Thymus (tissue), 11 donors: ENCODE measurements at regions not wholly inside any gene's neighbourhood (a gene's known extent, or its start where the extent isn't known, plus 50 kb on each side); places are given as distances from the start of the nearest gene placed in this dataset.

Experiments
- DNase-seq, 9 donors: peaks; one replicate each; pipeline ENCODE4 v3.0.0-alpha.2; 2013; ENCODE audit warnings: low spot score in 9 of 9, low read depth in 6 of 9, missing footprints in 1 of 9
- H3K27ac ChIP-seq, 2 donors: one replicate each; pipeline ENCODE4 v1.5.1; 2013; ENCODE audit warnings: control low read depth in 1 of 2, low read depth in 1 of 2, low read length in 1 of 2, mild to moderate bottlenecking in 1 of 2, moderate library complexity in 1 of 2
- H3K27me3 ChIP-seq, 2 donors: one replicate each; pipeline ENCODE4 v1.5.1; 2013; ENCODE audit warnings: low read length in 1 of 2; ENCODE audit not compliant: control insufficient read depth in 2 of 2, insufficient read depth in 1 of 2
- H3K36me3 ChIP-seq, 2 donors: one replicate each; pipeline ENCODE4 v1.5.1; 2013; ENCODE audit warnings: low read length in 1 of 2, mild to moderate bottlenecking in 1 of 2, moderate library complexity in 1 of 2; ENCODE audit not compliant: control insufficient read depth in 2 of 2, insufficient read depth in 2 of 2
- H3K4me1 ChIP-seq, 2 donors: one replicate each; pipeline ENCODE4 v1.5.1; 2013; ENCODE audit warnings: low read length in 2 of 2; ENCODE audit not compliant: control insufficient read depth in 2 of 2, insufficient read depth in 2 of 2
- H3K4me3 ChIP-seq, 2 donors: one replicate each; pipeline ENCODE4 v1.5.1; 2013; ENCODE audit warnings: low read length in 2 of 2, control low read depth in 1 of 2, mild to moderate bottlenecking in 1 of 2
- H3K9me3 ChIP-seq, 2 donors: one replicate each; pipeline ENCODE4 v1.5.1; 2013; ENCODE audit warnings: low read length in 1 of 2, mild to moderate bottlenecking in 1 of 2; ENCODE audit not compliant: control insufficient read depth in 2 of 2, insufficient read depth in 1 of 2
- WGBS: extraction: QIAGEN DNeasy Blood & Tissue Kit; methylation state at CpG from one replicate; pipeline ENCODE4 v1.1.7; 2013; 5-methylcytosine and 5-hydroxymethylcytosine counted together
- donor health status: healthy.

DNA sequence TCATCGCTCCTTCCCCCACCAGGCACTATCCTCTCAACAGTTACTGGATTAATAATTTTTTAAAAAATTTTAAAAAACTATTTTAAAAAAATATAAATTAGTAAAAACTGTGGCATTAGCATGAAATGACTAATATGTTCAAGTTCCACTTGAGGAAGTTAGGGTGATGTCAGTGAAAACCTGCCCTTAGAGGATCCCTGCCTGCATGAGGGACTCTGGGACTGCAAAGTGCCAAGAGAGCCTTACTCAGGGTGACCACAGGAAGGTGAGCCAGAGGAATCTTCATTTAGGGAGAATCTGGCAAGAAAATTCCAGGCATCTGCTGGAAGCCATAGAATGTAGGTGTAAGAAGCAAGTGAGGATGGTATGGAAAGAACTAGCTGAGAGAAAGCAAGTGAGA lies 157.7 kb upstream of the BCL6 start:
- no peak overlapping the region for H3K4me3 ChIP-seq
- H3K27ac ChIP-seq: no peak overlapping the region
- WGBS: 98% methylated on average over 1 of the region's 1 CpG
- H3K27me3 ChIP-seq: no peaks in the 10 kb centered on the region
- no peaks in the 10 kb centered on the region for H3K36me3 ChIP-seq
- DNase-seq: no peak
- H3K4me1 ChIP-seq: no peaks in the 10 kb centered on the region
- H3K9me3 ChIP-seq: peaks cover 0 to 2% of the 10 kb centered on the region in 2 donors

DNA sequence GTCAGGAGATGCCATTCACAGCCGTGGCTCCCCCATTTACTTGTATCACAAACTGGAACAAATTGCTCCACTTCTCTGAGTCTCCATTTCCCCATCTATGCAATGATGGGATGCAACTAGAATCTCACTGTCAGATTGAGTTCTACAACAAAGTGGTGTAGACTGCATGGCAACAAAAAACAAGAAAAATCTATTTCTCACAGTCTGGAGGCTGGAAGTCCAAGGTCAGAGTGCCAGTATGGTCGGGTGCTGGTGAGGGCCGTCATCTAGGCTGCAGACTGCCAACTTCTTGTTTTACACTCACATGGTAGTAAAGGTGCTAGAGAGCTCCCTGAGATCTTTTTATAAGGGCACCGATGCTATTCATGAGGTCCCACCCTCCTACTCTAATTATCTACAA lies 158.4 kb upstream of the BCL6 start:
- Histone ChIP-seq H3K36me3 (no peaks in the 10 kb centered on the region), H3K27ac (no peak overlapping the region), H3K9me3 (peaks cover 0 to 2% of the 10 kb centered on the region in 2 donors), H3K4me3 (no peak overlapping the region), H3K4me1 (no peaks in the 10 kb centered on the region), H3K27me3 (no peaks in the 10 kb centered on the region)
- WGBS: 99% methylated on average over 4 of the region's 4 CpGs
- no peak for DNase-seq

DNA sequence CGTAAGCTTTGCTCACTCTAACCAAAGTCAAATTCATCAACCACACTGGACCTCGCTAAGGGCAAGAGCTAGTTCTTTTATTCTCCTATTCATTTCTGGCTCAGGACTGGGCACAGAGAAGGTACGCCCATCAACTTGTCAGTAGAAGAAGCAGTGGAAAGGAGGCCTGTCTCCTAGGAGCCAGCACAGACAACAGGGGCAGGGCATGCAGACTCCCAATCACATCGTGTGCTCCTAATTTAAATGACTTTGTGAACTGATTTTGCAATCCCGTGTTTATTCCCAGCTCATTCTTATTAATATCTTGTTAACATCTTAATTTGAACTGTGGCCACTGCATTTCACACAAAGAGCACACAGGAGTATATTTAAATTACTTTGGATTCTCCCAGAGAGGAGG lies 161.1 kb upstream of the BCL6 start:
- H3K4me3 ChIP-seq: no peak overlapping the region
- H3K9me3 ChIP-seq: peaks cover 0 to 2% of the 10 kb centered on the region in 2 donors
- H3K36me3 ChIP-seq: no peaks in the 10 kb centered on the region
- no peak overlapping the region for H3K27ac ChIP-seq
- no peak for DNase-seq
- H3K27me3 ChIP-seq: no peaks in the 10 kb centered on the region
- WGBS: 76% methylated on average over 5 of the region's 5 CpGs
- no peaks in the 10 kb centered on the region for H3K4me1 ChIP-seq

DNA sequence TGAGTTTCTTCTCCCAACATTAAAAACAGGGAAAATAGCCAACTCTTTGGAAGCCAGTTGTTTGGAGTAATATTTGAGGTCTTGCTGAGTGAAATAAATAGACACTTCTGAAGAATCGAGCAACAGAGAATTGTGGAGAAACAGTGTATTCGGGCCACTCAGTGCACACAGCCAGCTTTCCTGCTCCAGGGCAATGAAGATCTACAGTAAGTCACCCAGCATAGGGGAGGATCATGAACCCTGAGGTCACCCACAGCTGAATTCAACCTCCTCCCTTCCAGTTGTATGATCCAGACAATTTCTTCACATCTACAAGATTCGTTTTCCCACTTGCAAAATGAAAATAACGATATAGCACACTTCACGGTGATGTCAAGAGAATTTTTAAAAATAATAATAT lies 161.7 kb upstream of the BCL6 start:
- Histone ChIP-seq H3K9me3 (no peaks in the 10 kb centered on the region), H3K4me3 (no peak overlapping the region), H3K36me3 (no peaks in the 10 kb centered on the region), H3K4me1 (no peaks in the 10 kb centered on the region), H3K27ac (no peak overlapping the region), H3K27me3 (no peaks in the 10 kb centered on the region)
- DNase-seq: no peak
- 97% methylated on average over 5 of the region's 5 CpGs for WGBS

DNA sequence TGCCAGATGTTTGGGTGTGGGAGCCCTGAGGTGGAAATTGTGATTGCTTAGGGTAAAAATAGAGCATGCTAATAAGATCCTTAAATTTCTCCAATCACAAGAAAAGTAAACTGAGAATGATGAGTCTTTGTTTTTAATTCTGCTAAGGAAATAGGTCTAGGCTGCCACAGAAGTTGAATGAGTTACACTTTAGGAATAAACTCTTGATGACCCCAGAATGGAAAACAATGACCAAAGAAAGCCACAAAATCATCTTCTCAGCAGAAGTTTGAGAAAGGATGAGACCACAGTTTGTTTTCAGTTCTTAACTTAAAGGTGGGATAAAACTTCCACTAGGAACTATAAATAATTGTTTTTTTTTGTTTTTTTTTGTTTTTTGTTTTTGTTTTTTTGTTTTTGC lies 164.6 kb upstream of the BCL6 start:
- DNase-seq: no peak
- Histone ChIP-seq H3K4me3 (no peak overlapping the region), H3K4me1 (peaks cover 8 to 18% of the 10 kb centered on the region in 2 donors), H3K27ac (no peak overlapping the region), H3K9me3 (no peaks in the 10 kb centered on the region), H3K36me3 (no peaks in the 10 kb centered on the region), H3K27me3 (no peaks in the 10 kb centered on the region)

DNA sequence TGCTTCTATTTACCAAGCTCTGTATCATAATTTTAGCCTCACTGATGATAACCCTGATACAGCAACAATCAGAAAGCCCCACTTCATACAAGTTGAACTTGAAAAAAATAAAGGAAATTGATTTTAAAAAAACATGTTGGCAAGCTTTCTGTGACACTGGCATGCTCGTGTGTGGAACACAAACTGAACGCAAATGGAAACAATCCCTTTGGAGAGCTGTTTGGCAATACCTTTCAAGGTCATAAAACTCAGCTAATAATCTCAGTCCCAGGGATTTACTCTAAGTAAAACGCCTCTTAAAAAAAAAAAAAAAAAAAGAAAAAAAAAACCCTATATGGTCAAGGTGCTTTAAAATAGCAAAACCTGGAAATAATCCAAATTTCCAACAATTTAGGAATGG lies 166.7 kb upstream of the BCL6 start:
- 96% methylated on average over 3 of the region's 3 CpGs for WGBS
- Histone ChIP-seq H3K4me3 (no peak overlapping the region), H3K36me3 (no peaks in the 10 kb centered on the region), H3K9me3 (no peaks in the 10 kb centered on the region), H3K27ac (no peak overlapping the region), H3K27me3 (no peaks in the 10 kb centered on the region), H3K4me1 (peaks cover 8 to 27% of the 10 kb centered on the region in 2 donors)
- DNase-seq: no peak

DNA sequence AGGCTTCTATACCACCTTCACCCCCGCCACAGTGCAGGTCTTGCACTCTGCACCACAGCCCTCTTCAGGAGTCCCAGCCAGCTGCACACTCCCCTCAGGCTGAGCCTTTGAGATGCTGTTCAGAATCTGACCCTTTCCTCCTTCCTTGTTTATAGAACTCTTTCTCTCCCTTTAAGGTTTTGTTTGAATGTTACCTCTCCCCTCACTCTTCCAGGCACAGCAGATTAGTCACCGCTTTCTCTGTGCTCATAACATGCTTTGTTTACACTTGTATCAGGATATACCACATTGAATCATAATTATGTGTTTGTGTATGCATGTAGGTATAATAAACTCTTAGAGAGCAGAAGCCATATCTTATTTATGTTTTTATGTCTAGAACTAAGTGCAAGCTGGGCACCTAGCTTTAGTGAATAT lies 168.4 kb upstream of the BCL6 start:
- WGBS: 73% methylated on average over 2 of the region's 2 CpGs
- no peaks in the 10 kb centered on the region for H3K27me3 ChIP-seq
- H3K36me3 ChIP-seq: no peaks in the 10 kb centered on the region
- H3K9me3 ChIP-seq: no peaks in the 10 kb centered on the region
- H3K27ac ChIP-seq: no peak overlapping the region
- DNase-seq: peak in 3 of 9 donors; percentile 33 to 64 (median 45)
- H3K4me1 ChIP-seq: peaks cover 12 to 36% of the 10 kb centered on the region in 2 donors
- H3K4me3 ChIP-seq: no peak overlapping the region

DNA sequence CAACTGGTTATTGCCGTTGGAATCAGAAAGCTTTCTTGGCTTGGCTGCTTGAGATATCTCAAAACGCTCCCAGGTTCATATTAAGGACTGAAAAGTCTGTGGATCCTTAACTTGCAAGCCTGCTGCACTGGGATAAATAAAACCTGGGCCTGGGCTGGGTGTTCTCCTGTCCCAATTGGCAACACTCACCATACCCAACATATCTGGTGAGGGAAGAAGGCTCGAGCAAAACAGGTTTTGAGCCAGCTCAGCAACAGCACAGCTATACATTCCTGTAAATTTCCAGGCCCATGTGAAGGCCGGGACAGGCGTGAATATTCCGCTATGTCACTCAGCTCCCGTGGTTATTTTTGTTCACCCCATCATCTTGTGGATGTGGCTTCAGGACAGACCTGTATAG lies 169.0 kb upstream of the BCL6 start:
- Histone ChIP-seq H3K27me3 (no peaks in the 10 kb centered on the region), H3K27ac (no peak overlapping the region), H3K9me3 (no peaks in the 10 kb centered on the region), H3K4me1 (peaks cover 15 to 42% of the 10 kb centered on the region in 2 donors), H3K36me3 (no peaks in the 10 kb centered on the region), H3K4me3 (no peak overlapping the region)
- no peak for DNase-seq
- WGBS: 91% methylated on average over 7 of the region's 7 CpGs

DNA sequence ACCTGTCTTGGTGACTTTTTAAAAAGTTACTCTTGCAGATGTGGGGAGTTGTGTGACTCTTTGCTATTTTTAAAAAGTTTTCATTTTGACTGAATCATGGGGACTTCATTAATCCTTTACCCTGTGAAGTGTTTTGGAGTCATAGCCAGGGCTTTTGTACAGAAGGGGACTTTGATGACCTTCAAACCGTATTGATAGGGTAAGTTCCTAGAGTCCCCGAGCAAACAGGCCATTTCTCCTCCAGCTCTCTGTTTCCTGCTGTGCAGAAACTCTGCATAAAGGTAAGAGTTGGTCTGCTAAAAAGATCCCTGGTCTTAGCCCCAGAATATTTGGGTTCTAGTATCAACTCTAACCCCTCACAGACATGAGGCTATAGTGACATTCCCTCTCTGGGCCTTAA lies 170.8 kb upstream of the BCL6 start:
- no peaks in the 10 kb centered on the region for H3K36me3 ChIP-seq
- no peak for DNase-seq
- no peaks in the 10 kb centered on the region for H3K27me3 ChIP-seq
- H3K27ac ChIP-seq: no peak overlapping the region
- H3K9me3 ChIP-seq: no peaks in the 10 kb centered on the region
- peaks cover 21 to 53% of the 10 kb centered on the region in 2 donors for H3K4me1 ChIP-seq
- WGBS: 95% methylated on average over 2 of the region's 2 CpGs
- H3K4me3 ChIP-seq: no peak overlapping the region

DNA sequence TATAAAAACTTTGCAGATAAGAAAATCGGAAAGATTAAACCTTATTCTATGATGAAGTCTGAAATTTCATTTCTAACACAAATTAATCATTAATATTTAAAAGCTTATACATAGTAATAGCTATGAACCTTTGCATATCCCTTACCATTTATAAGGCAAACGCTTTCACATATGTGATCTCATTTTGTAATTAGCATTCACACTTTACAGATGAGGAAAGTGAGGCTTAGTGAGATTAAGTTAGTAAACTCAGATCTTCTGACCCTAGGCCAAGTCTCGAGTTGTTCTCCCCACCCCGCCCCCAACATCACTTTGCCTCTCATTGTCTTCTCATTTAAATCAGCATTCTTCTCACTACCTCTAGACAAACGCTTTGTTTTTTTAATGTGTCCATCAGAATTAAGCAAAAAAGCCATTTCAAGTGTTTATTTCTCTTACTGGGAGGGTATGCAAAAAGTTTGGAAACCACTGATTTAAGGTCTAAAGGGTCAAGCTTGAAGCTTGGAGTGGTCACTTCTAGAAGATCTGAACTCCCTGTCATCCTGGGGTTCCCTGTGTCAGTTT lies 172.9 kb upstream of the BCL6 start:
- Histone ChIP-seq H3K4me3 (no peak overlapping the region), H3K4me1 (peaks cover 35 to 65% of the 10 kb centered on the region in 2 donors), H3K27ac (peak overlapping the region in 1 of 2 donors; percentile 84), H3K36me3 (no peaks in the 10 kb centered on the region), H3K9me3 (no peaks in the 10 kb centered on the region), H3K27me3 (no peaks in the 10 kb centered on the region)
- no peak for DNase-seq
- WGBS: 75% methylated on average over 5 of the region's 5 CpGs
